Sigmoid colon (tissue), 4 donors: ENCODE measurements at regions not wholly inside any gene's neighbourhood (a gene's known extent, or its start where the extent isn't known, plus 50 kb on each side); places are given as distances from the start of the nearest gene placed in this dataset.
"Not testable (repeated sequence)": the region's sequence is repeated elsewhere in the genome, so short reads cannot be mapped to it uniquely, and the experiment has no call there.

Source experiments
- POLR2AphosphoS5 ChIP-seq, 4 donors: sonication (generic); formaldehyde crosslinking; IDR thresholded peaks; one replicate each; pipeline ENCODE4 v1.6.1; 2017; ENCODE audit warnings: antibody characterized with exemption in 4 of 4
- TF ChIP-seq, protein P1 (sequence below), 4 experiments: fragments of 450-650 bp in 3 of 4; fragments of 200-600 bp in 1 of 4; IDR thresholded peaks; one replicate each; pipeline ENCODE4 v1.5.1; 2016 to 2019; ENCODE audit warnings: antibody characterized with exemption in 4 of 4, mild to moderate bottlenecking in 3 of 4, moderate library complexity in 2 of 4

DNA sequence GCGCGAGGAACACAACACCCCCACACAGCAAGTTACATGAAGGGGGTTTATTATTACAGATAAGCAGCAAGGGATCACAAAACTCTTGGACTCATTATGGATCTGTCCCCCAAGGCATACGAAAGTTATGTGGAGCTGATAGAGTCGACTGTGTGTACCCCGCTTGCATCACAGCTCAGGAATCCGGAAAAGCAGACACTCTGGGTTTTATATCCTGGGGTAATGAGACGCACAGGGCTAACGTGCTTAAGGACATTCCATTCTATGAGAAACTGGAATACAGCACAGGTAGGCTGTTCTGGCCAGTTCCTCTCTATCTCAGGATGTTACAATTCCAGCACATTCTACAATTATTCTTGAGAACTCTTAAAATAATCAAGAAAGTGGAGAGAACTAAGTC, 401.4 kb downstream of the RPIA start:
- TF ChIP-seq, protein P1, sequence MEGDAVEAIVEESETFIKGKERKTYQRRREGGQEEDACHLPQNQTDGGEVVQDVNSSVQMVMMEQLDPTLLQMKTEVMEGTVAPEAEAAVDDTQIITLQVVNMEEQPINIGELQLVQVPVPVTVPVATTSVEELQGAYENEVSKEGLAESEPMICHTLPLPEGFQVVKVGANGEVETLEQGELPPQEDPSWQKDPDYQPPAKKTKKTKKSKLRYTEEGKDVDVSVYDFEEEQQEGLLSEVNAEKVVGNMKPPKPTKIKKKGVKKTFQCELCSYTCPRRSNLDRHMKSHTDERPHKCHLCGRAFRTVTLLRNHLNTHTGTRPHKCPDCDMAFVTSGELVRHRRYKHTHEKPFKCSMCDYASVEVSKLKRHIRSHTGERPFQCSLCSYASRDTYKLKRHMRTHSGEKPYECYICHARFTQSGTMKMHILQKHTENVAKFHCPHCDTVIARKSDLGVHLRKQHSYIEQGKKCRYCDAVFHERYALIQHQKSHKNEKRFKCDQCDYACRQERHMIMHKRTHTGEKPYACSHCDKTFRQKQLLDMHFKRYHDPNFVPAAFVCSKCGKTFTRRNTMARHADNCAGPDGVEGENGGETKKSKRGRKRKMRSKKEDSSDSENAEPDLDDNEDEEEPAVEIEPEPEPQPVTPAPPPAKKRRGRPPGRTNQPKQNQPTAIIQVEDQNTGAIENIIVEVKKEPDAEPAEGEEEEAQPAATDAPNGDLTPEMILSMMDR (IDR thresholded peaks at IDR 0.05) = not testable (repeated sequence)
- TF ChIP-seq POLR2AphosphoS5 (IDR thresholded peaks at IDR 0.05) = not testable (repeated sequence)
